Natural killer cell (primary cell): ENCODE measurements at regions not wholly inside any gene's neighbourhood (a gene's known extent, or its start where the extent isn't known, plus 50 kb on each side); places are given as distances from the start of the nearest gene placed in this dataset.
"Not testable (repeated sequence)": the region's sequence is repeated elsewhere in the genome, so short reads cannot be mapped to it uniquely, and the experiment has no call there.

Experiments
- ATAC-seq, 3 donors: fragments of 150-1000 bp in 2 of 3; fragments of 200-7000 bp in 1 of 3; cut with Tn5 transposase; 1 replicate in 1 of 3; 2 replicates in 2 of 3; pipeline ENCODE4 v1.10.0; 2021; ENCODE audit warnings: mild to moderate bottlenecking in 2 of 3, moderate library complexity in 2 of 3
- DNase-seq, 2 donors: peaks; one replicate each; pipeline versions ENCODE4 v3.0.0 to v3.0.0-alpha.2; 2013 to 2021; ENCODE audit warnings: mixed read lengths in 1 of 2
- H3K27ac ChIP-seq: one replicate; pipeline ENCODE4 v1.5.1; 2013; ENCODE audit warnings: mild to moderate bottlenecking, low read length
- H3K27me3 ChIP-seq: one replicate; pipeline ENCODE4 v1.6.1; 2013; ENCODE audit warnings: low read length; ENCODE audit not compliant: control insufficient read depth, insufficient read depth
- H3K36me3 ChIP-seq: one replicate; pipeline ENCODE4 v1.6.1; 2013; ENCODE audit warnings: low read length; ENCODE audit not compliant: control insufficient read depth, insufficient read depth
- H3K4me1 ChIP-seq: one replicate; pipeline ENCODE4 v1.6.1; 2013; ENCODE audit warnings: low read length; ENCODE audit not compliant: control insufficient read depth, insufficient read depth
- H3K4me3 ChIP-seq: one replicate; pipeline ENCODE4 v1.5.1; 2013; ENCODE audit warnings: low read length
- H3K9me3 ChIP-seq: one replicate; pipeline ENCODE4 v1.6.1; 2013; ENCODE audit warnings: low read length; ENCODE audit not compliant: control insufficient read depth, insufficient read depth
- H3K27ac Mint-ChIP-seq, 2 donors: one replicate each; pipeline ENCODE4 v1.8.0; 2022; ENCODE audit warnings: mild to moderate bottlenecking in 2 of 2, mixed read lengths in 2 of 2, moderate library complexity in 1 of 2
- H3K27me3 Mint-ChIP-seq, 2 donors: one replicate each; pipeline ENCODE4 v1.8.0; 2022; ENCODE audit warnings: low read depth in 2 of 2, mixed read lengths in 2 of 2
- H3K36me3 Mint-ChIP-seq: one replicate; pipeline ENCODE4 v1.8.0; 2022; ENCODE audit warnings: mixed read lengths
- H3K4me1 Mint-ChIP-seq, 2 donors: one replicate each; pipeline ENCODE4 v1.8.0; 2022; ENCODE audit warnings: mixed read lengths in 2 of 2
- H3K4me3 Mint-ChIP-seq: one replicate; pipeline ENCODE4 v1.8.0; 2022; ENCODE audit warnings: mild to moderate bottlenecking, moderate library complexity, mixed read lengths
- H3K9me3 Mint-ChIP-seq, 2 donors: one replicate each; pipeline ENCODE4 v1.8.0; 2022; ENCODE audit warnings: mixed read lengths in 2 of 2
- CTCF ChIP-seq: fragments of 200-600 bp; IDR thresholded peaks from one replicate; pipeline ENCODE4 v1.8.0; 2022; ENCODE audit warnings: antibody characterized with exemption
- WGBS: methylation state at CpG from one replicate; pipeline ENCODE4 v1.1.7; 2013; ENCODE audit warnings: missing lambda C conversion rate; ENCODE audit not compliant: insufficient coverage; 5-methylcytosine and 5-hydroxymethylcytosine counted together
- intact Hi-C: fragments of 100-400 bp; cut with micrococcal nuclease; formaldehyde crosslinking; loops from one replicate; pipeline ENCODE4 v1.14.2; 2022

GRCh38 chr4:116197317-116197809, 888.0 kb downstream of the TRAM1L1 start:
- 80% methylated on average over 1 of the region's 3 CpGs for WGBS
- Histone ChIP-seq H3K36me3 (no peaks in the 10 kb centered on the region), H3K4me1 (no peaks in the 10 kb centered on the region), H3K27me3 (no peaks in the 10 kb centered on the region), H3K4me3 (no peak overlapping the region), H3K9me3 (no peaks in the 10 kb centered on the region), H3K27ac (no peak overlapping the region)
- Mint-ChIP-seq H3K27ac (no peak overlapping the region), H3K36me3 (no peaks in the 10 kb centered on the region), H3K9me3 (peaks cover 7 to 8% of the 10 kb centered on the region in 2 donors), H3K27me3 (no peaks in the 10 kb centered on the region), H3K4me1 (no peaks in the 10 kb centered on the region), H3K4me3 (no peak overlapping the region)
- intact Hi-C loops = no loop called here
- TF ChIP-seq CTCF = no peak
- no peak for ATAC-seq
- no peak for DNase-seq

DNA sequence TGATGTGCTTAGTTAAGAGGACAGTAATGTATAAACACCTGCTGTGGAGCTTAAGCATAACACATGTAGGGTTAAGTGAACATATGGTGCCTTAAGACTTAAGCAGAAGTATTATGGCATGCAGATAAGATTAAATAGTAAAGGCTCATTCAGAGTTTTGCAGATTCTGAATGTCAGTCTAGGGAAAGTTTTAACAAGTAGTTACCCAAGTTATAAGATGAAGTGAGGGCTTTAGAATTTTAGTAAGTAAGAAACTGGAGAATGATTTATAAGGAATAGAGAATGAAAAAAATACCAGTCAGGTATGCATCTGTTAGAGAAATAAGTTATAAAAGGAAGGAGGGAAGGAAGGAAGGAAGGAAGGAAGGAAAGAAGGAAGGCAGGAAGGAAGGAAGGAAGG, 902.1 kb downstream of the TRAM1L1 start:
- Histone ChIP-seq H3K9me3 (no peaks in the 10 kb centered on the region), H3K4me3 (no peak overlapping the region), H3K27ac (no peak overlapping the region), H3K4me1 (no peaks in the 10 kb centered on the region), H3K27me3 (no peaks in the 10 kb centered on the region), H3K36me3 (no peaks in the 10 kb centered on the region)
- no peaks in the 10 kb centered on the region for H3K27me3 Mint-ChIP-seq
- no peak for TF ChIP-seq CTCF
- no peaks in the 10 kb centered on the region for H3K36me3 Mint-ChIP-seq
- intact Hi-C loops = no loop called here
- H3K27ac Mint-ChIP-seq = no peak overlapping the region
- H3K4me3 Mint-ChIP-seq = no peak overlapping the region
- DNase-seq (no peak), ATAC-seq (no peak)
- H3K4me1 Mint-ChIP-seq = no peaks in the 10 kb centered on the region
- H3K9me3 Mint-ChIP-seq = peaks cover 5 to 10% of the 10 kb centered on the region in 2 donors

GRCh38 chr4:116180157-116180601, 905.2 kb downstream of the TRAM1L1 start:
- no peak overlapping the region for H3K4me3 ChIP-seq
- Mint-ChIP-seq H3K27me3 (no peaks in the 10 kb centered on the region), H3K27ac (no peak overlapping the region), H3K36me3 (no peaks in the 10 kb centered on the region), H3K4me3 (no peak overlapping the region), H3K9me3 (peaks cover 3 to 8% of the 10 kb centered on the region in 2 donors), H3K4me1 (no peaks in the 10 kb centered on the region)
- no peak for DNase-seq
- no peak for ATAC-seq
- no peaks in the 10 kb centered on the region for H3K4me1 ChIP-seq
- H3K36me3 ChIP-seq = no peaks in the 10 kb centered on the region
- TF ChIP-seq CTCF = no peak
- H3K27ac ChIP-seq = no peak overlapping the region
- intact Hi-C loops = no loop called here
- 58% methylated on average over 2 of the region's 2 CpGs for WGBS
- no peaks in the 10 kb centered on the region for H3K27me3 ChIP-seq
- H3K9me3 ChIP-seq = no peaks in the 10 kb centered on the region

DNA sequence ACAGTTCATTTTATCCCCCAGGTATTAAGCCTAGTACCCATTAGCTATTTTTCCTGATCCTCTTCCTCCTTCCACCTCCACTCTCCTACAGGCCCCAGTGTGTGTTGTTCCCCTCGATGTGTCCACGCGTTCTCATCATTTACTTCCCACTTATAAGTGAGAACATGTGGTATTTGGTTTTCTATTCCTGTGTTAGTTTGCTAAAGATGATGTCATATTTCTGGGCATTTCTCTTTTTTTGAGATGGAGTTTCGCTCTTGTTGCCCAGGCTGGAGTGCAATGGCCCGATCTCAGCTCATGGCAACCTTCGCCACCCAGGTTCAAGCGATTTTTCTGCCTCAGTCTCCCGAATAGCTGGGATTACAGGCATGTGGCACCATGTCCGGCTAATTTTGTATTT, 934.0 kb downstream of the TRAM1L1 start:
- H3K27me3 Mint-ChIP-seq, H3K4me1 Mint-ChIP-seq, H3K36me3 ChIP-seq, H3K4me1 ChIP-seq, ATAC-seq, H3K4me3 Mint-ChIP-seq, H3K27me3 ChIP-seq, DNase-seq, H3K36me3 Mint-ChIP-seq, H3K27ac Mint-ChIP-seq, H3K27ac ChIP-seq, H3K9me3 ChIP-seq, intact Hi-C loops, H3K4me3 ChIP-seq: not testable (repeated sequence)
- WGBS = 88% methylated on average over 6 of the region's 9 CpGs
- peaks cover 11 to 26% of the 10 kb centered on the region in 2 donors for H3K9me3 Mint-ChIP-seq
